ENCODE measurements at regions not wholly inside any gene's neighbourhood (a gene's known extent, or its start where the extent isn't known, plus 50 kb on each side); places are given as distances from the start of the nearest gene placed in this dataset.

- no peak overlapping the region for H3K4me3 ChIP-seq (replicated peaks in 1 of 3)
- no peaks in the 10 kb centered on the region for H3K9me3 ChIP-seq
- H3K4me1 ChIP-seq, result peaks cover 12 to 14% of the 10 kb centered on the region in 2 donors
- H3K27ac ChIP-seq, result no peak overlapping the region
- DNase-seq, result no peak
- WGBS, 2 donors, result 87 to 89% methylated on average over 3 of the region's 3 CpGs
- intact Hi-C loops (cut with DNase I), result no loop called here
- H3K36me3 ChIP-seq, result no peaks in the 10 kb centered on the region
- H3K27me3 ChIP-seq, result no peaks in the 10 kb centered on the region
- TF ChIP-seq CTCF (IDR thresholded peaks at IDR 0.05) (no peak), POLR2A (IDR thresholded peaks at IDR 0.05) (no peak)
Measured at GRCh38 chr14:85400678-85401077, 129.3 kb upstream of the FLRT2 start.

GRCh38 chr14:85401384-85401783 is 128.6 kb upstream of the FLRT2 start:
- TF ChIP-seq CTCF (IDR thresholded peaks at IDR 0.05) (no peak), POLR2A (IDR thresholded peaks at IDR 0.05) (no peak)
- Histone ChIP-seq H3K36me3 (no peaks in the 10 kb centered on the region), H3K4me3 (replicated peaks in 1 of 3) (no peak overlapping the region), H3K27ac (peak overlapping the region in 1 of 3 donors; percentile 27), H3K27me3 (no peaks in the 10 kb centered on the region), H3K9me3 (no peaks in the 10 kb centered on the region), H3K4me1 (peaks cover 12 to 14% of the 10 kb centered on the region in 2 donors)
- intact Hi-C loops (cut with DNase I), result no loop called here
- no peak for DNase-seq
- WGBS, 2 donors, result 26 to 41% methylated on average over 1 of the region's 1 CpG

- Histone ChIP-seq H3K27ac (no peak overlapping the region), H3K36me3 (no peaks in the 10 kb centered on the region), H3K4me3 (replicated peaks in 1 of 3) (no peak overlapping the region), H3K27me3 (no peaks in the 10 kb centered on the region), H3K4me1 (peaks cover 12 to 14% of the 10 kb centered on the region in 2 donors), H3K9me3 (no peaks in the 10 kb centered on the region)
- TF ChIP-seq CTCF (IDR thresholded peaks at IDR 0.05) (no peak), POLR2A (IDR thresholded peaks at IDR 0.05) (no peak)
- 26 to 40% methylated on average over 7 of the region's 7 CpGs for WGBS, 2 donors
- DNase-seq, result no peak
- intact Hi-C loops (cut with DNase I), result no loop called here
Measured at GRCh38 chr14:85402569-85403162, 127.3 kb upstream of the FLRT2 start.

- DNase-seq, result no peak
- intact Hi-C loops (cut with DNase I), result no loop called here
Measured at GRCh38 chr14:85409481-85410210, 120.3 kb upstream of the FLRT2 start.

More at GRCh38 chr14:85409481-85410210, 120.3 kb upstream of the FLRT2 start:
- no peak for TF ChIP-seq CTCF (IDR thresholded peaks at IDR 0.05)
- no peak for TF ChIP-seq POLR2A (IDR thresholded peaks at IDR 0.05)
- Histone ChIP-seq H3K9me3 (no peaks in the 10 kb centered on the region), H3K27ac (no peak overlapping the region), H3K4me1 (no peaks in the 10 kb centered on the region), H3K4me3 (replicated peaks in 1 of 3) (no peak overlapping the region), H3K27me3 (no peaks in the 10 kb centered on the region), H3K36me3 (no peaks in the 10 kb centered on the region)
- WGBS, 2 donors, result 67 to 69% methylated on average over 3 of the region's 3 CpGs
